Activated CD8-positive, alpha-beta T cell treated with anti-CD3 and anti-CD28 coated beads, Interleukin-2, amount 10 ng/mL, durations not matched to agents 7 days and 5 days (primary cell): ENCODE measurements at regions not wholly inside any gene's neighbourhood (a gene's known extent, or its start where the extent isn't known, plus 50 kb on each side); places are given as distances from the start of the nearest gene placed in this dataset.

Experiments used
- ATAC-seq: fragments of 150-1000 bp; cut with Tn5 transposase; one replicate; pipeline ENCODE4 v1.10.0; 2021; ENCODE audit warnings: moderate library complexity
- CTCF ChIA-PET: fragments of 350-600 bp; sonication (Branson Sonifier 250); formaldehyde crosslinking; loops from one replicate; lab custom pipeline; 2021; ENCODE audit warnings: antibody characterized with exemption; lab: Charles Lee
- POLR2A ChIA-PET: fragments of 350-600 bp; sonication (Branson Sonifier 250); formaldehyde crosslinking; loops from one replicate; lab custom pipeline; 2021; ENCODE audit warnings: antibody characterized with exemption; lab: Charles Lee
- DNase-seq: peaks from one replicate; pipeline ENCODE4 v3.0.0-alpha.2; 2020
- H3K27ac Mint-ChIP-seq: one replicate; pipeline ENCODE4 v1.8.0; 2021; ENCODE audit warnings: mild to moderate bottlenecking, mixed read lengths
- H3K27me3 Mint-ChIP-seq: one replicate; pipeline ENCODE4 v1.8.0; 2021; ENCODE audit warnings: low read depth, mixed read lengths
- H3K36me3 Mint-ChIP-seq: one replicate; pipeline ENCODE4 v1.8.0; 2021; ENCODE audit warnings: low read depth, mixed read lengths
- H3K4me1 Mint-ChIP-seq: one replicate; pipeline ENCODE4 v1.8.0; 2021; ENCODE audit warnings: low read depth, mixed read lengths
- H3K4me3 Mint-ChIP-seq: one replicate; pipeline ENCODE4 v1.8.0; 2021; ENCODE audit warnings: mild to moderate bottlenecking, mixed read lengths
- H3K9me3 Mint-ChIP-seq: one replicate; pipeline ENCODE4 v1.8.0; 2022; ENCODE audit warnings: mixed read lengths; ENCODE audit not compliant: insufficient read depth

DNA sequence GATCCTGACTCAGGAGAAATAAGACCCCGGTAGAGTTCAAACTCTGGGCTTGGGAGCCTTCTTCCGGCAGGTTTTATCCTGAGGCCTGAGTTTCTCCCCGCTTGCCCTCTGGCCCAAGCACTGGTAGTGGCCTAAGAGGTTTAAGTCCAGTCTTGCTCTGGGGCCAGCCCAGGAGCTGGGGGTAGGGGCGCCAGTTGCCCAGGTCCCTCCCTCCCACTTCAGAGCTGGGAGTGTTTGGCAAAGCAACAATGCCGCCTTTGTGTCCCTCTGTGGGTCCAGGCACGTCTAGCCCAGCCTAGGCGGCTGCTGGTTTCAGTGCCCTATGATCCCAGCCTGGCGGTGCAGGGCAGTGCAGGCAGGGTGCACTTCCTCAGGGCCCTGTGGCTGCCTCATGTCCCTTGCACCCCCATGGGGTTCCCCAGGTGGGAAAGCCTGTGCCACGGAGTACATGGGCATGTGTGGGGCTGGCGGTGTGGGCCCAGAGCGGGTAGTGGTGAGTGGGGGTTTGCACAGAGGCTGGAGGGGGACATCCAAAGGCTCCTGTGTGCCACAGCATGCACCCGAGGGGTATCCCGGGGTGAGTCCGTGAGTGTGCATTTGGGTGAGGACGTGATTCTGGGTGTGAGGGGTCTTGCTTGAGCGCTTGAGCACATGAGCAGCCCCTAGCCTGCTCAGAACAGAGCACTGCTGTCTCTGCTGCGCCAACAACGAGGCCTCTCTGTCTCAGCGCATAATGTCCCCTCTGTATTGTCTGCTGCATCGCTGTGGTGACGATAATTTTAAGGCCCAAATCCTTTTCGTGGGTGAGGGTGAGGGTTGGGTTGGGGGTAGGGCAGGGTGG lies 61.7 kb upstream of the PSD2 start:
- Mint-ChIP-seq H3K9me3 (no peaks in the 10 kb centered on the region), H3K27me3 (no peaks in the 10 kb centered on the region), H3K4me1 (no peaks in the 10 kb centered on the region), H3K36me3 (no peaks in the 10 kb centered on the region), H3K4me3 (no peak overlapping the region), H3K27ac (no peak overlapping the region)
- DNase-seq (no peak), ATAC-seq (no peak)
- CTCF ChIA-PET = no interaction called here
- POLR2A ChIA-PET = no interaction called here

DNA sequence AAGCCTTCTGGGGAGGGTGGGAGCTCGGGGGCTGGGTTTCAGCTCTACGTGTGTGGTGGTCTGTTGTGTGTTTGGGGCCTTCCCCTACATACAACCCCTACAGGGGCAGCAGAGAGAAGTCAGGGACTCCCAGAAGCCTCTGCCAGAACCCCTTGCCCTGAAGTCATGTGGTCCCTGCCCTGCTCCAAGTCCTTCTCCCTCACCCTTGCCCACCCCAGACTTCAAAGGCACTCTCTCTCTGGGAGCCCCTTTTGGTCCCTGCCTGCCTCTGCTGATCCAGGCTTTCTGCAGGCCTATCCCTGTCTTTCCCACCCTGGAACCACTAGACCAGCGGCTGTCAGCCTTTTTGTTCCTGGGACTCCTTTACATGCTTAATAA lies 61.1 kb upstream of the PSD2 start:
- CTCF ChIA-PET = no interaction called here
- no peak overlapping the region for H3K4me3 Mint-ChIP-seq
- no peak for ATAC-seq
- no peaks in the 10 kb centered on the region for H3K4me1 Mint-ChIP-seq
- no peaks in the 10 kb centered on the region for H3K36me3 Mint-ChIP-seq
- no peaks in the 10 kb centered on the region for H3K9me3 Mint-ChIP-seq
- H3K27me3 Mint-ChIP-seq = no peaks in the 10 kb centered on the region
- POLR2A ChIA-PET = no interaction called here
- no peak overlapping the region for H3K27ac Mint-ChIP-seq
- no peak for DNase-seq

GRCh38 chr5:139738193-139739149 lies 57.1 kb upstream of the PSD2 start:
- no peaks in the 10 kb centered on the region for H3K9me3 Mint-ChIP-seq
- H3K4me1 Mint-ChIP-seq = no peaks in the 10 kb centered on the region
- POLR2A ChIA-PET = no interaction called here
- no peaks in the 10 kb centered on the region for H3K36me3 Mint-ChIP-seq
- ATAC-seq (no peak), DNase-seq (no peak)
- CTCF ChIA-PET = interaction anchor here (1.2 to 2.3 kb wide), 3 partner anchors 27 to 37 kb away, joined by 6 to 8 read pairs (median 7); no protein-coding TSS in a partner anchor
- H3K27me3 Mint-ChIP-seq = no peaks in the 10 kb centered on the region
- no peak overlapping the region for H3K4me3 Mint-ChIP-seq
- peak overlapping the region; percentile 54 for H3K27ac Mint-ChIP-seq

- ATAC-seq (no peak), DNase-seq (no peak)
- CTCF ChIA-PET = interaction anchor here (1.2 to 2.3 kb wide), 3 partner anchors 26 to 36 kb away, joined by 6 to 8 read pairs (median 7); no protein-coding TSS in a partner anchor
- POLR2A ChIA-PET = no interaction called here
- Mint-ChIP-seq H3K9me3 (no peaks in the 10 kb centered on the region), H3K27ac (peak overlapping the region; percentile 54), H3K4me3 (no peak overlapping the region), H3K27me3 (no peaks in the 10 kb centered on the region), H3K4me1 (no peaks in the 10 kb centered on the region), H3K36me3 (no peaks in the 10 kb centered on the region)
These were observed 56.2 kb upstream of the PSD2 start for GRCh38 chr5:139739150-139739974.

- ChIA-PET CTCF (interaction anchor here (1.2 to 2.3 kb wide), 3 partner anchors 25 to 35 kb away, joined by 6 to 8 read pairs (median 7); no protein-coding TSS in a partner anchor), POLR2A (no interaction called here)
- Mint-ChIP-seq H3K4me1 (no peaks in the 10 kb centered on the region), H3K27me3 (peaks cover 2% of the 10 kb centered on the region), H3K27ac (no peak overlapping the region), H3K36me3 (no peaks in the 10 kb centered on the region), H3K9me3 (no peaks in the 10 kb centered on the region), H3K4me3 (no peak overlapping the region)
- ATAC-seq (no peak), DNase-seq (no peak)
These were observed 55.2 kb upstream of the PSD2 start for GRCh38 chr5:139740138-139740991.

DNA sequence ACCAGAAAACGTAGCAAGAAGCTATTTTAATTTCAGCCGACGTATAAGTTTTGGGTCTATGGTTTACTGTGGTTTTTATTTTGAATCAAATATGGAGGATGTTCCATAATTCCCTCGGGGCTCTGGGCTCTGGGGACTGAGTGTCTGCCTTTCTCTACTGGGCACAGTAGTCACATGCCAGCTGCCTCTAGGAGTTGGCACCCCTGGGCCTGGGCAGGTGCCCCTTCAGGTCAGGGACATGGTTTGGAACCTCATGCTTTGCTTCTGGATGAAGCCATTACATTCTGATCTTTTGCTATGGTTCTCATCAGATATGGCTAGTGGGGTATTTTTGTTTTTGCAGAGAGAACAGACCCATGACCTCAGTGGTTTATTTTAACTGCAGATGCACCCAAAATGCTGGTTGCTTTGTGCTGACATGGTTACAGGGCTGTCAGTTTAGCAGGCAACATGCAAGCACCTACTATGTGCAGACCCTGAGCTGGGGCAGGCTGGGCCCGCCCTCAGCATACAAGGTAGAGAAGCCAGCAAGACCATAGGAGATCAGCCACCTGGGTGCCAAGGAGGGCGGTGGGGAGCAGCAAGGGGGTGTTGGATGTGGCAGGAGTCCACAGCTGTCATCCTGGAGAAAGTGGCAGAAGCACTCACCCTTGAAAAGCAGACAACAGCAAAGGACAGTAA lies 54.5 kb upstream of the PSD2 start:
- POLR2A ChIA-PET = no interaction called here

DNA sequence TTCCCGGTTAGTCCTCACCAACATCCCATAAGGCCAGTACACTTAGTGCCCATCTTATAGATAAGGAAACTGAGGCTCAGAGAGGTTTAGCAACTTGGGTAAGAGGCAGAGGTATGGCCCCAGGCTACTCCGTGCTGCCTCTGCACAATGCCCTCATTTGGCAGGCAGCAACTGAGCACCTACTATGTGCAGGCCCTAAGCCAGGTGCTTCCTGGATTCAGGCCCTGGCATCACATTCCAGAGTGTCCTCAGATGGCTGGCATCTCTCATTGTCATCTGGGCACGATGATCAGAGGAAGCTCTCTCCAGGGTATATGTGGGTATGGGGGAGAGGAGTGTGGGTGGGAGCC lies 53.8 kb upstream of the PSD2 start:
- H3K4me1 Mint-ChIP-seq = peaks cover 8% of the 10 kb centered on the region
- POLR2A ChIA-PET = no interaction called here
- ATAC-seq (no peak), DNase-seq (no peak)
- no peaks in the 10 kb centered on the region for H3K9me3 Mint-ChIP-seq
- no peak overlapping the region for H3K27ac Mint-ChIP-seq
- CTCF ChIA-PET = interaction anchor here (1.0 kb wide), 1 partner anchor 108 kb away, joined by 3 read pairs; no protein-coding TSS in a partner anchor
- H3K27me3 Mint-ChIP-seq = peaks cover 11% of the 10 kb centered on the region
- H3K4me3 Mint-ChIP-seq = no peak overlapping the region
- no peaks in the 10 kb centered on the region for H3K36me3 Mint-ChIP-seq

More for the DNA sequence above, 54.5 kb upstream of the PSD2 start:
- no peak overlapping the region for H3K4me3 Mint-ChIP-seq
- ATAC-seq = no peak
- no peaks in the 10 kb centered on the region for H3K36me3 Mint-ChIP-seq
- no peak overlapping the region for H3K27ac Mint-ChIP-seq
- CTCF ChIA-PET = no interaction called here
- peaks cover 6% of the 10 kb centered on the region for H3K27me3 Mint-ChIP-seq
- H3K9me3 Mint-ChIP-seq = no peaks in the 10 kb centered on the region
- no peak for DNase-seq
- H3K4me1 Mint-ChIP-seq = peaks cover 2% of the 10 kb centered on the region

DNA sequence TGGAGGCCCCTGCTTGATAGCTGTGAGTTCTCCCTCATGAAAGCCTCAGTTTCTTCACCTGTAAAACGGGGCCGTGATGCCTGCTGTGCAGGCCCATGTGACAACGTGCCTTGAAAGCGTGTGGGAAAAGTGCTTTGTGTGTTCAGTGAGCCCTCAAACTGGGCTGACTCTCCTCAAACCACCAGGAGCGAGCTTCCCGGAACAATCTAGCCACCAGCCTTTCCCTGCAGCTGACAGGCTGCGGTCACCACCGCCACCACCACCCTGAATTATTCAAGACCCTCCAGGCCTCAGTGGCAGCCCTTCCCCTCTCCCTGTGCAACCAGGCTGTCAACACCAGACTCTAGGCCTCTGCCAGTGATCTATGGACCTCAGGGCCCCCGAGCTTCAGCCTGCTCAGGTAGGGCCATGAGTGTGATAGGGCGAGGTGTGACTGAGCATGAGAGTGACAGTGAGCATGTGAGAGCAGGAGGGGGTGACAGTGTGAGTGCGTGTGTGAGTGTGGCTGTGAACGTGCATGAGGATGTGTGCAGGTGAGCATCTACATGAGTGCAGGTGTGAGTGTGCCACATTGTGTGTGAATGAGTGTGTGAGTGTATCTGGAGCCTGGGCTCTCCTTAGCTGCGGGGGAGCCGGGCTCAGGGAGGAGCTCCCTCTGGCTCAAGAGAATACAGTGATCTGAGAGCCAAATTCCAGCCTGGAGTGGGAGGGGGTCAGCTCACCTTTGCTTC lies 53.3 kb upstream of the PSD2 start:
- Mint-ChIP-seq H3K4me1 (peaks cover 13% of the 10 kb centered on the region), H3K27ac (no peak overlapping the region), H3K9me3 (no peaks in the 10 kb centered on the region), H3K4me3 (no peak overlapping the region), H3K36me3 (no peaks in the 10 kb centered on the region), H3K27me3 (peaks cover 15% of the 10 kb centered on the region)
- ATAC-seq (no peak), DNase-seq (no peak)
- CTCF ChIA-PET = interaction anchor here (1.0 kb wide), 1 partner anchor 108 kb away, joined by 3 read pairs; no protein-coding TSS in a partner anchor
- POLR2A ChIA-PET = interaction anchor here (0.7 kb wide), 1 partner anchor 23 kb away, joined by 3 read pairs; no protein-coding TSS in a partner anchor

DNA sequence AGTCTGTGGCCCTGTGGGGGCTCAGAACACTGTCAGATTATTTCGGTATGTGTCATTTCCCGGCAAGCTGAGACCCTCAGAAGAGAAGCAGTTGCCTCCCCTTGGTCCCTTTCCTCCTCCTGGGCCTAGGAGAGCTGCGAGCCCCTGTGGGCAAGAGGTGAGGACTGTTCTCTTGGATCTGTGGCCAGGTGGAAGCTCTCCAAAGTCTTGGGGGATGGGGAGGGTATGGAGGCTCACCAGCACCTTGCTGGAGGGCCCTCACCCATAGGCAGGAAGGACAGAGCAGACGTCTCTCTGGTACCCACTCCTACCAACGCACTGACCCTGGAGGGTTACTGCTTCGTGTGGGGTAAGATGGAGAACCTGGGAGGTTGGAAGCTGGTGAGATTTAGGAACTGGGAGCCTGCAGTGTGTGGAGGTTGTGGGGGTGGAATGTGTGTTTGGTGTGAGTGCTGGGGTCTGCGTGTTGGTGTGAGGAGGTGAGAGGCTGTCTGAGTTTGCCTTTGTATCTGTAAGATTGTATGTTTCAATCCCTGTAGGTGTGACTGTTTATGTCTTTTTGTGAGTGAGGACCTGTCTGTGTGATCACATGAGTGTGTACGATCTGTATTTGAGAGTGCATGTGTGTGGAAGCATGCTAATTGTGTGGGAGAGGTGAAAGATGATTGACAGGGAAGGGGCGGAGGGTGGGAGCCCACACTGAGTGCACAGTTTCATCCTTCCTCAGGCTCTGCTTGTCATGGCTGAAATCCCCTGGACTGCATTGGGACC lies 52.4 kb upstream of the PSD2 start:
- peaks cover 21% of the 10 kb centered on the region for H3K4me1 Mint-ChIP-seq
- H3K4me3 Mint-ChIP-seq = no peak overlapping the region
- H3K27me3 Mint-ChIP-seq = peaks cover 21% of the 10 kb centered on the region
- no peaks in the 10 kb centered on the region for H3K36me3 Mint-ChIP-seq
- POLR2A ChIA-PET = interaction anchor here (0.7 kb wide), 1 partner anchor 22 kb away, joined by 3 read pairs; no protein-coding TSS in a partner anchor
- no peak for DNase-seq
- CTCF ChIA-PET = interaction anchor here (1.0 to 1.4 kb wide), 2 partner anchors 22 to 109 kb away, joined by 3 to 4 read pairs; no protein-coding TSS in a partner anchor
- no peak overlapping the region for H3K27ac Mint-ChIP-seq
- H3K9me3 Mint-ChIP-seq = no peaks in the 10 kb centered on the region
- ATAC-seq = no peak
